DOHH2 (cell line): ENCODE measurements at regions not wholly inside any gene's neighbourhood (a gene's known extent, or its start where the extent isn't known, plus 50 kb on each side); places are given as distances from the start of the nearest gene placed in this dataset.

Source experiments
- CTCF ChIP-seq: fragments of 200-600 bp; sonication (generic); IDR thresholded peaks from one replicate; pipeline ENCODE4 v1.5.1; 2014; ENCODE audit warnings: antibody characterized with exemption, mild to moderate bottlenecking, low read depth, low read length; ENCODE audit not compliant: poor library complexity, severe bottlenecking
- EZH2phosphoT487 ChIP-seq: fragments of 200-600 bp; sonication (generic); IDR thresholded peaks from 2 replicates; pipeline ENCODE4 v1.6.1; 2017; ENCODE audit warnings: borderline replicate concordance, mild to moderate bottlenecking, antibody characterized with exemption, low read length, moderate library complexity, mixed read lengths

GRCh38 chr12:115519887-115520286 lies 757.6 kb downstream of the MED13L start:
- no peak for TF ChIP-seq CTCF
- TF ChIP-seq EZH2phosphoT487 = no peak
